ENCODE measurements at regions not wholly inside any gene's neighbourhood (a gene's known extent, or its start where the extent isn't known, plus 50 kb on each side); places are given as distances from the start of the nearest gene placed in this dataset.

GRCh38 chr10:44513591-44513990 lies 128.7 kb upstream of the CXCL12 start:
- TF ChIP-seq POLR2AphosphoS5 (IDR thresholded peaks at IDR 0.05), result no peak
- TF ChIP-seq CTCF (IDR thresholded peaks at IDR 0.05 in 8 of 11, conservative IDR thresholded peaks at IDR 0.05 in 3 of 11), result peak in 2 of 11 experiments; percentile 10
- 65 to 73% (median 70%) methylated on average over 5 of the region's 5 CpGs for WGBS, 5 donors
- Histone ChIP-seq H3K27me3 (replicated peaks in 1 of 7) (no peaks in the 10 kb centered on the region), H3K27ac (no peak overlapping the region), H3K4me3 (no peak overlapping the region), H3K4me1 (no peaks in the 10 kb centered on the region), H3K9me3 (no peaks in the 10 kb centered on the region), H3K36me3 (no peaks in the 10 kb centered on the region)
- no peak for DNase-seq
- intact Hi-C loops (cut with DNase I; ENCODE audit: low total_unique reads), result no loop called here

GRCh38 chr10:44516891-44517290 lies 132.0 kb upstream of the CXCL12 start:
- TF ChIP-seq CTCF (IDR thresholded peaks at IDR 0.05 in 8 of 11, conservative IDR thresholded peaks at IDR 0.05 in 3 of 11), result no peak
- no peak for TF ChIP-seq POLR2A (IDR thresholded peaks at IDR 0.05)
- no peak for TF ChIP-seq POLR2AphosphoS5 (IDR thresholded peaks at IDR 0.05)
- 60 to 75% (median 71%) methylated on average over 6 of the region's 6 CpGs for WGBS, 5 donors

GRCh38 chr10:44517635-44518034 lies 132.7 kb upstream of the CXCL12 start:
- intact Hi-C loops (cut with DNase I; ENCODE audit: low total_unique reads), result no loop called here
- DNase-seq, result no peak
- no peaks in the 10 kb centered on the region for H3K4me1 ChIP-seq
- TF ChIP-seq POLR2A (IDR thresholded peaks at IDR 0.05) (no peak), POLR2AphosphoS5 (IDR thresholded peaks at IDR 0.05) (no peak), CTCF (IDR thresholded peaks at IDR 0.05 in 8 of 11, conservative IDR thresholded peaks at IDR 0.05 in 3 of 11) (no peak)
- H3K4me3 ChIP-seq, result no peak overlapping the region
- H3K36me3 ChIP-seq, result no peaks in the 10 kb centered on the region
- 68 to 84% (median 71%) methylated on average over 4 to 7 of the region's 7 CpGs for WGBS, 5 donors
- H3K27ac ChIP-seq, result no peak overlapping the region
- H3K9me3 ChIP-seq, result no peaks in the 10 kb centered on the region
- no peaks in the 10 kb centered on the region for H3K27me3 ChIP-seq (replicated peaks in 1 of 7)

More at GRCh38 chr10:44516891-44517290, 132.0 kb upstream of the CXCL12 start:
- no peaks in the 10 kb centered on the region for H3K9me3 ChIP-seq
- no peak for DNase-seq
- H3K4me3 ChIP-seq, result no peak overlapping the region
- no peaks in the 10 kb centered on the region for H3K36me3 ChIP-seq
- H3K27ac ChIP-seq, result no peak overlapping the region
- H3K27me3 ChIP-seq (replicated peaks in 1 of 7), result no peaks in the 10 kb centered on the region
- intact Hi-C loops (cut with DNase I; ENCODE audit: low total_unique reads), result no loop called here
- H3K4me1 ChIP-seq, result no peaks in the 10 kb centered on the region

- intact Hi-C loops (cut with DNase I; ENCODE audit: low total_unique reads), result no loop called here
- Histone ChIP-seq H3K4me3 (no peak overlapping the region), H3K4me1 (no peaks in the 10 kb centered on the region), H3K36me3 (no peaks in the 10 kb centered on the region), H3K27me3 (replicated peaks in 1 of 7) (no peaks in the 10 kb centered on the region), H3K27ac (no peak overlapping the region), H3K9me3 (peaks cover 0 to 7% (median 0%) of the 10 kb centered on the region in 8 donors)
- TF ChIP-seq POLR2AphosphoS5 (IDR thresholded peaks at IDR 0.05), result no peak
- TF ChIP-seq CTCF (IDR thresholded peaks at IDR 0.05 in 8 of 11, conservative IDR thresholded peaks at IDR 0.05 in 3 of 11), result no peak
- WGBS, 5 donors, result 19 to 48% (median 45%) methylated on average over 2 of the region's 2 CpGs
- DNase-seq, result no peak
These were observed 134.5 kb upstream of the CXCL12 start for GRCh38 chr10:44519361-44519760.

Measured in spleen (tissue), 11 donors.